Epithelial cell of esophagus (primary cell): ENCODE measurements at regions not wholly inside any gene's neighbourhood (a gene's known extent, or its start where the extent isn't known, plus 50 kb on each side); places are given as distances from the start of the nearest gene placed in this dataset.
"Not testable (repeated sequence)": the region's sequence is repeated elsewhere in the genome, so short reads cannot be mapped to it uniquely, and the experiment has no call there.

ENCODE experiments used
- DNase-seq: peaks from one replicate; pipeline ENCODE4 v3.0.0; 2010; ENCODE audit warnings: low read depth
- H3K4me3 ChIP-seq: 2 replicates; pipeline ENCODE4 v1.5.1; 2011; ENCODE audit warnings: mild to moderate bottlenecking, low read length, control low read depth
- TF ChIP-seq, protein P1 (sequence below): IDR thresholded peaks from 2 replicates; pipeline ENCODE4 v1.5.1; 2011; ENCODE audit warnings: low read depth, mild to moderate bottlenecking, low read length, control low read depth, inconsistent platforms; ENCODE audit not compliant: insufficient read depth; ENCODE audit errors: missing control alignments

DNA sequence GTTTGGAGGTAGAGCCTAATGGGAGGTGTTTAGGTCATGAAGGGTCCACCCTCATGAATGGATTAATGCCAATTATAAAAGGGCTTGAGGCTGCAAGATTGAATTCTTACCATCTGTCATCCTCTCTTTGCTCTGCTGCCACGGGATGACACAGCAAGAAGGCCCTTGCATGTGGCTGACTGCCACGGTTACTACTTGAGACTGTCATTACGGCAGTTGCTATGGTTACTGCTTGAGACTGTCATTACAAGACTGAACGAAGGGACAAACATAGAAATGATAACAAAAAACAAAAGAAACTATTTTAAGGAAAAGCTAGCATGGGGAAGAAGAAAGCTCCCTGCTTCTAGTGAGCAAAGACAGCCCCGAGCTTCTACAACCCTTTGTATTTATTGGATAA lies 715.0 kb downstream of the TFAP2A start:
- DNase-seq: no peak
- H3K4me3 ChIP-seq: no peak overlapping the region
- TF ChIP-seq, protein P1, sequence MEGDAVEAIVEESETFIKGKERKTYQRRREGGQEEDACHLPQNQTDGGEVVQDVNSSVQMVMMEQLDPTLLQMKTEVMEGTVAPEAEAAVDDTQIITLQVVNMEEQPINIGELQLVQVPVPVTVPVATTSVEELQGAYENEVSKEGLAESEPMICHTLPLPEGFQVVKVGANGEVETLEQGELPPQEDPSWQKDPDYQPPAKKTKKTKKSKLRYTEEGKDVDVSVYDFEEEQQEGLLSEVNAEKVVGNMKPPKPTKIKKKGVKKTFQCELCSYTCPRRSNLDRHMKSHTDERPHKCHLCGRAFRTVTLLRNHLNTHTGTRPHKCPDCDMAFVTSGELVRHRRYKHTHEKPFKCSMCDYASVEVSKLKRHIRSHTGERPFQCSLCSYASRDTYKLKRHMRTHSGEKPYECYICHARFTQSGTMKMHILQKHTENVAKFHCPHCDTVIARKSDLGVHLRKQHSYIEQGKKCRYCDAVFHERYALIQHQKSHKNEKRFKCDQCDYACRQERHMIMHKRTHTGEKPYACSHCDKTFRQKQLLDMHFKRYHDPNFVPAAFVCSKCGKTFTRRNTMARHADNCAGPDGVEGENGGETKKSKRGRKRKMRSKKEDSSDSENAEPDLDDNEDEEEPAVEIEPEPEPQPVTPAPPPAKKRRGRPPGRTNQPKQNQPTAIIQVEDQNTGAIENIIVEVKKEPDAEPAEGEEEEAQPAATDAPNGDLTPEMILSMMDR: no peak

DNA sequence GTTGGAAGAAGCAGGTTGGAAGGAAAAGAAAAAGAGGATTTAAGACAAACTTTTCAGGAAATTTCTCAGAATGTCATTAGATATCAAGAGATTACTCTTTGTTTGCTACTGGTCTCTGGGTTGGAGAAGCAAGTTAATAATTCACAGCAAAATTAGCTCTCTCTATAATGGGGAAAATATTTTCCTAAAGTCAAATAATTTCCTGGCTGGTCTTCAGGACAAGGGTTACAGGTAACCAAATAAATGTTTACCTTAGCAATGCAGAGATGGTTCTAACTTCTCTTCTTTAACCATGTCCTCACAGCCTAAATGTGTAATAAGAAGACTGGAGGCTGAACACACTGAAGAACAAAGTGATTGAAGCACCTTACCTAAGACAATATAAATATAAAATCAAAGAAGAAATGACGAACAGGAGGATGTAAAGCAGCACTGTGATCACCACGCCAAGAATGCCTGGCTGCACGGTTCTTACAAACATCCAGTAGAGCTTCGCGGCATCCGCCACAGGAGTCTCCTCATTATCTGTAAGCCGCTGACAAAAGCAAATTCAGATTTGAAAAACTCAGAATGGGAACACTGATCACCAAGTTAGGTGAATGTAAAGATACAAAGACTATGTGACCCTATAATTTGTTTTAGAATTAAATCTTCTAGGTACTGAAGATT lies 717.5 kb downstream of the TFAP2A start:
- no peak for DNase-seq
- no peak overlapping the region for H3K4me3 ChIP-seq
- TF ChIP-seq, protein P1: no peak

DNA sequence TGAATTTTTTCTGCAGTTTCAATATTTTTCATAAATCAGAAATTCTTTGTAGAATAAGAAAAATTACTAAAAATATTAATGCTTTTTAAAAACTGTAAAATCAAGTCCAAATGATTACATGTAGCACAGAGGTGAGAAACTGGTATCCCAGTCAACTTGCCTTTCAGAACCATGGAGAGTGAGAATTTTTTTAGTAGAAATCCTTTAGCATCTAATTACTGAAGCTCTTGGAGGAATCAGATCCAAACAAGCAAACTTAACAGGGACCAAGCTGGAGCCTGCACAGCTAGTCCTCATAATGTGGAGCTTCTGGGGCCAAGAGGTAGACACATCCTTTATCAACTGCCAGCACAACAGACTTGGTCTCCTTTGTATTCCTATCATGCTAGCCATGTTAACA lies 724.5 kb downstream of the TFAP2A start:
- no peak overlapping the region for H3K4me3 ChIP-seq
- DNase-seq: peak; percentile 2
- TF ChIP-seq, protein P1: no peak

DNA sequence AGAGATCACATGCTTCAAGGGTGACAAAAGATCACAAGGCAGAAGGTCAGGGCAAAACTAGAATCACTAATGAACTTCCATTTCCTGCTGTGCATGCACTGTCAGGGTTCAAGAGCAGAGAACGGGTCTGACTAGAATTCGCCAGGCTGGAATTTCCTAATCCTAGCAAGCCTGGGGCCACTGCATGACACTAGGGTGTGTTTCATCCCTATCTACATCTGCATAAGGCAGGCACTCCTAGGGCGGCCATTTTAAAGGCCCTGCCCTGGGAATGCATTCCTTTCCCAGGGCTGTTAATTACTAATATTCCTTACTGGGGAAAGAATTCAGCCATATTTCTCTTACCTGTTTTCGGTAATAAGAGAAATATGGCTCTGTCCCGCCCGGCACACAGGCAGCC lies 734.1 kb downstream of the TFAP2A start:
- not testable (repeated sequence) for H3K4me3 ChIP-seq, DNase-seq

DNA sequence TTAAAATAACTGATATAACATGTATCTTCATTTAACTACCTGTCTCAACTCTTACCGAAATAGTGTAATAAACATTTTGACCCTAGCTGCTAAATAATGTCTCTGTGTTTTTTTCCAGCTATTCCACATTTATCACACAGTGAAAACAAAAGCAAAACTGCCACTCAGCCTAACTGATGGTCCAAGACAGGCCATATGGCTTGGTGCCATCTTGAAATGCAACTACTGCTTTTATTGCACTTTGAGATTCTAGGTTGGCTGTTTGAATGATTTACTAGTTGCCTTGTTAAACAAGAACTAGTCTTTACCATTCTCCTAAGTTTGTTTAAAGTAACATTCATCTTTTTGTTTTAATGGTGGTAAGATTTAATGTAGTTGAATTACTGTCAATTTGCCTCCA lies 739.8 kb downstream of the TFAP2A start:
- no peak overlapping the region for H3K4me3 ChIP-seq
- TF ChIP-seq, protein P1: no peak
- DNase-seq: no peak

DNA sequence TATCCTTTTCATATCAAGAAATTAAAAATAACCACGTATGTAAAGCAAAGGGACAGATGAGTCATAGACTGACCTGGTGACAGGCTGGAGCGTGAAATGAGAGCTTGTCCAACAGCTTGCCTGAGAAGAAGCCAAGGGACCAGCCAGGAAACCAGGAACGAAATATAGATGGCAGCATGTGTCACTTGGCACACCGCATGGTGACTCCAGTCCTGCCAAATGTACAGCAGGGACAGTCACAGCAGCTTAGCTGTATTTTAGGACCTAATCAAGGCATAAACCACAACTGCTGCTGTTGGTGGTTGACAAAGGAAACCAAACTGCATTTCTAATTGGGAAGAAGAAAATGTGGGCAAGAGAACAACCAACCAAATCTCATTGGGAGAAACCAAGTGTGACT lies 755.0 kb downstream of the TFAP2A start:
- TF ChIP-seq, protein P1: no peak
- no peak for DNase-seq
- H3K4me3 ChIP-seq: no peak overlapping the region

DNA sequence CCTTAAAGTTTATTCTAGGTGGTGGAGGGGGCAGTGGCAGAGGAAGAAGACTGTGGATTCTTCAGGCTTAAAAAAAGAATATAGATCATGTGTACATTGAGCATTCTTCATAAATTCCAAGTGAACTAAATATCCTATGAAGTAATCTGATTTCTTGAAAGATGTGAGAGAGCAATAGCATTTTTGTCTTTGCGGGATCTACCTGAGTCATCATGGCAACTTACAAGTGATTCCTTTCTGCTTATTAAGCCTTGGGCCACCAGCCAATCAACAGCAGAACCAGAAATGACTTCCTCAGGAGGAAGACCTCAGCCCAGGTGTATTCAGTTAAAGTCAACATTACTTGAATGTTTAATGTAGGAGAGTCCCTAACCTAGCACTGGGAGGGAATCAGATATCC lies 756.9 kb downstream of the TFAP2A start:
- peak; percentile 89 for DNase-seq
- TF ChIP-seq, protein P1: no peak
- H3K4me3 ChIP-seq: no peak overlapping the region
